Stimulated activated CD8-positive, alpha-beta memory T cell treated with anti-CD3 and anti-CD28 coated beads, Interleukin-7, amount 100 ng/mL, for 24 hours (primary cell): ENCODE measurements at regions not wholly inside any gene's neighbourhood (a gene's known extent, or its start where the extent isn't known, plus 50 kb on each side); places are given as distances from the start of the nearest gene placed in this dataset.

ENCODE experiments used
- DNase-seq: peaks from one replicate; pipeline ENCODE4 v3.0.0-alpha.2; 2020; ENCODE audit warnings: low read depth

DNA sequence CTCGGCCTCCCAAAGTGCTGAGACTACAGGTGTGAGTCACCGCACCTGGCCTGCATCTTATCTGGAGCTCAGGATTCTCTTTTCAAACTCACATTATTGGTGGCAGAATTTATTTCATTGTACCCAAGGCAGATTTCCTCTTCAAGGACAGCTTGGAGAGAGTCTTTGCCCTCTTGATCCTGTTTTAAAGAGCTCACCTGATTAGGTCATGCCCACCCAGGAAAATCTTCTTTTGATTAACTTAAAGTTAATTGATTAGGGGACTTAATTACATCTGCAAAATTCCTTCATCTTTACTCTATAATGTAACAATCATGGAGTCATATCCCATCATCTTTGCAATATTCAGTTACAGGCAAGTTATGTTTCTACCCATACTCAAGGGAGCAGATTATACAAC, 346.4 kb downstream of the EPHA4 start:
- DNase-seq = no peak

GRCh38 chr2:221228214-221228769, 343.8 kb downstream of the EPHA4 start:
- no peak for DNase-seq

DNA sequence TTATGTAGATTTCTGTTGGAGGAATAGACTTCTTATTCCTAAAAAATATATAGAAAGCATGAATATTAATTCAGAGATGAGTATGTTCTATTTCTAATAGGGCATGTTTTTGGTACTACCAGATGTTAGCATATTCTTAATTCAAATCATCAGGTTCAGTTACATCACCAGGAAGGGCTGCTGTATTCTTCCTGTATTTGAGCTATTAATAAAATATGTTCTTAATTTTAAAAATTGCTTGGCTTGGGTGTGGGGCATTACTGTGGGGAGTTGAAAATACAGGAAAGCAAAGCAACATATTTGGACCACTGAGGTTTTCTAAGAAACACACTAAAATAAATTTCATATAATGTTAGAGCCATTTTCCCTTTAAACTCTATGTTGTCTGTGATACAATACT, 343.0 kb downstream of the EPHA4 start:
- DNase-seq = no peak

DNA sequence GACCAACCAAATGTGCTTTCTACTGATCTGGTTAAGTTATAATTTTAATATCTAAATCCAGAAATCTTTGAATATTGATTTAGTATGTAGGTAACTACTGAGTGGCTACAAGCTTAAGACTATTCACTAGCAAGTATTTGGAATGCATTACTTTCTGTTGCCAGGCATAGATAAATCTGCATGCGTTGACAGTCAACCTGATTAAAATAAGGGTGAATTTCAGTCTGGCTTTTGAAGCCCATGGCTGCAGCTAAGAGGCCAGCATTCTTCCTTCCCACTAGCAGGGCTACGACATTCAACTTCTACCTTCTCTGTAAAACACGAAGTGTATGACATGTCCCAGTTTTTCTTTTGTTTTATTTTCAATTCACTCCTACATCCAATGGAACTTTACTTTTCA, 340.6 kb downstream of the EPHA4 start:
- no peak for DNase-seq

- no peak for DNase-seq
These were observed 336.2 kb downstream of the EPHA4 start for GRCh38 chr2:221235941-221236340.

- no peak for DNase-seq
These were observed 331.0 kb downstream of the EPHA4 start for GRCh38 chr2:221241072-221241471.

DNA sequence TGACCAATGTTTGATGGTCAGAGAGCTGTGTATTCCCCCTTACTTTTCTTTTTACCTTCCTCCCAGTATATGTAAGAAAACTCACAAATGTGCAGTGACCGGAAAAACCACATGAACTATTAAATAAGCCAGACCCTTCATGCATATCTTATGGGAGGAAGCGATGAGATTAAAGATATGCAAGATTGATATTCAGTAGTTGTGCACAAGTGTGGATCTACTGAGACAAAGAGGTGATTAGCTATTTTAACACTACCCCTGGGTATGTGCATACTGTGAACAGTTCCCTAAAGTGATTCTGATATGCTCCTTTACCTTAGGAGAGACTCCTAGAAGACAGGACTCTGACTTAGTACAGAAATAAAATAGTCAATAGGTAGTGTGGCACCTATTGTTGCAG, 328.3 kb downstream of the EPHA4 start:
- no peak for DNase-seq

- no peak for DNase-seq
These were observed 327.1 kb downstream of the EPHA4 start for GRCh38 chr2:221245045-221245444.

- no peak for DNase-seq
These were observed 326.3 kb downstream of the EPHA4 start for GRCh38 chr2:221245772-221246171.

DNA sequence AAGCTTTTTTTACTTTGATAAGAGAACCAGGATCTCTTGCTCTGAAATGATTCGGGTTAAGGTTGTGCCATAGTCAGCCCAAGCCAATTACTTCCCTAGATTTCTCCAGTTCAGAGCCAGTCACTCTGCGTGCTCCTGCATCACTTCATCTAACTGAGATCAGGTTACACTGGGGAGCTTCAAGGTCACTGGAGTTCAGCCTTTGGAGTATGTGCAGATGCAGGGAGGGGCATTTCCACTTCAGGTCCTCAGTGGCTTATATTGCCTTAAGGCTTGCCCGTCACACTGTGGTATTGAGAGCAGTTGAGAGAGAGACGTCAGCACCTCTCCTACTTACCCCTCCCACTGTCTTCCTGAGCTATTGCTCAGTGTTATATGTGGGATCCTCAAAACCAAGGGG, 317.8 kb downstream of the EPHA4 start:
- DNase-seq = no peak

- no peak for DNase-seq
These were observed 316.2 kb downstream of the EPHA4 start for GRCh38 chr2:221255862-221256261.

- DNase-seq = no peak
These were observed 313.6 kb downstream of the EPHA4 start for GRCh38 chr2:221258464-221258863.

- no peak for DNase-seq
These were observed 309.5 kb downstream of the EPHA4 start for GRCh38 chr2:221262651-221263050.

DNA sequence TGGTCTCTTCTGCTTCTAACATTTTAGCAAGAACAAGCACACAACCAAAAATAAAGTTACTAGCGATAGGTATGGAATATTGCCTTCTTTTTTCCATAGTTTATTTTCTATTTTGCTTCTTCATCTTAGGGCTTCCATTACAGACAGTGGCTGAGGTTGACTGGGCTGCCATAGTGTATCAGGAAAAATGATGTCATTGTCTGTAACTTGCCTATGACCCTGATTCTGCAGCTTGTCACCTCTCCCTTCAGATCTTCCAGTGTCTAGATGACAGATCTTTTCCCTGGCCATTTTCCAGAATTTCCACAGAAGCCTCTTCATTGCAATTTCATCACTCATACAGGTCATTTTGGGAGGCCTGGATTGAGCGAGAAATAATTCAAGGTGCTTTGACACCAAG, 308.5 kb downstream of the EPHA4 start:
- DNase-seq = no peak

GRCh38 chr2:221264318-221264717, 307.8 kb downstream of the EPHA4 start:
- no peak for DNase-seq

- no peak for DNase-seq
These were observed 304.2 kb downstream of the EPHA4 start for GRCh38 chr2:221267773-221268425.

DNA sequence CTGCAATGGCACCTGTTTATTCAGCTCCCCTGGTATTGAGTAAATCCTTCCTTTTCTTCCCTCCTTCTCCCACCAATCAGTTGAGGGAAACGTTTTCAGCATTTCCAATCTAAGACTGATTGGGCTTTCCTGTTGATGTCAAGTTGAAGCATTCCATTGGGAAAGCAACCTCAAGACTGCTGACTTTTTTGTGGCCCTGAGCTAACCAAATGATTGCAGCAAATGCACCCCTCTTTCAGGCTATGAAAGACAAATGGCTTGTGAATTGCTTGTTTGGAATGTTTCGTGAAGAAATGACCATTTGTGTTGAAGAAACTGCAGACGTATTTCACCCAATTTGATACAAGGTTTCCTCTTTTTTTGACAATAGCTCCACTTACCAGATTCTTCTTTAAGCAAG, 303.5 kb downstream of the EPHA4 start:
- DNase-seq = no peak

GRCh38 chr2:221270806-221271205, 301.3 kb downstream of the EPHA4 start:
- DNase-seq = no peak

GRCh38 chr2:221272729-221273128, 299.4 kb downstream of the EPHA4 start:
- no peak for DNase-seq

DNA sequence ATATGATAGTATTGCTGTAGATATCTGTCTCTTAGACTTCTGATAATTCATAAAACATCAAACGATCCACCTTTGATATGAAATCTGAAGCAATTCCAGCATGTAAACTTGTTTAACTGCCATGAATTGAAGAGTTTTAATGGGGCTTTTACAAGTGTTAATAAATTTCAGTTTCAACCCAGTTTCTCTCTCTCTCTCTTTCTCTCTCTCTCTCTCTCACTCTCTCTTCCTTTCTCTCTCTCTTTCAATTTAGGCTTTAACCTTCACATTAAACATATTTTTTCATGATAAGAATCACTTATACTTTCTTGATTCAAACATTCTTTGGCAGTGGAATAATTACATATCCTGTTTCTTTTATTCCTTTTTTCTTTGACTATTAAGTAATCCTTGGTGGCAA, 296.1 kb downstream of the EPHA4 start:
- DNase-seq = no peak

GRCh38 chr2:221276601-221277000, 295.5 kb downstream of the EPHA4 start:
- no peak for DNase-seq

- no peak for DNase-seq
These were observed 289.7 kb downstream of the EPHA4 start for GRCh38 chr2:221282386-221282785.

GRCh38 chr2:221283896-221284545, 288.1 kb downstream of the EPHA4 start:
- no peak for DNase-seq

DNA sequence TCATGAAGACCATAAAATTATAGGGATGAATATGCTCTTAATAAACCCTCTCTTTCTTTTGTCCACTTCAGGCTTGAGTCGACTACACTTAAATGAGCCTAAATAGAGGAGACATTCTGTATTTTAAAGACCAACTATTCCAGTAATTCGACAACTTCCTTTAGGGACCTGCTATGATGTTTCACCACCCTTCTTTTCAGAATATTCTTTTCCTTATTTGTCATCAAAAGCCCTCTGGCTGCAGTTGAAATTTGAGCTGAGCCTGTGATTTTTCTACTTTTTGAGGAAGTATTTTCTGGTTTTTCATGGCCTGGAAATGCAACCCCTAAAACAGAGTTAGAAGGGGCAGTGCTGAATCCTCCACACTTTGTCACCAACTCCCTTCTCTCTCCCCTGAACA, 287.0 kb downstream of the EPHA4 start:
- no peak for DNase-seq
